Neural progenitor cell (in vitro differentiated cells): ENCODE measurements at regions not wholly inside any gene's neighbourhood (a gene's known extent, or its start where the extent isn't known, plus 50 kb on each side); places are given as distances from the start of the nearest gene placed in this dataset.

Source experiments
- DNase-seq: peaks from one replicate; pipeline ENCODE4 v3.0.0-alpha.2; 2016; ENCODE audit warnings: low spot score
- H2AFZ ChIP-seq: fragments of 200-600 bp; sonication (generic); replicated peaks from 2 replicates; pipeline ENCODE4 v1.6.1; 2016; ENCODE audit warnings: antibody characterized with exemption
- H3F3A ChIP-seq: fragments of 200-600 bp; sonication (generic); 2 replicates; pipeline ENCODE4 v1.6.1; 2016; ENCODE audit warnings: antibody characterized with exemption, low read depth
- H3K27ac ChIP-seq: fragments of 200-600 bp; sonication (generic); 2 replicates; pipeline ENCODE4 v1.5.1; 2016; ENCODE audit warnings: mild to moderate bottlenecking
- H3K27me3 ChIP-seq: fragments of 200-600 bp; sonication (generic); 2 replicates; pipeline ENCODE4 v1.6.1; 2016; ENCODE audit warnings: mild to moderate bottlenecking, moderate library complexity
- H3K36me3 ChIP-seq: fragments of 200-600 bp; sonication (generic); 2 replicates; pipeline ENCODE4 v1.5.1; 2016
- H3K4me1 ChIP-seq: fragments of 200-600 bp; sonication (generic); 2 replicates; pipeline ENCODE4 v1.6.1; 2016; ENCODE audit warnings: mixed run types
- H3K4me2 ChIP-seq: fragments of 200-600 bp; sonication (generic); 2 replicates; pipeline ENCODE4 v1.6.1; 2016
- H3K4me3 ChIP-seq: fragments of 200-600 bp; sonication (generic); 2 replicates; pipeline ENCODE4 v1.5.1; 2016
- H3K79me2 ChIP-seq: fragments of 200-600 bp; sonication (generic); 2 replicates; pipeline ENCODE4 v1.6.1; 2016; ENCODE audit warnings: low read depth
- H3K9ac ChIP-seq: fragments of 200-600 bp; sonication (generic); 2 replicates; pipeline ENCODE4 v1.6.1; 2016
- H3K9me3 ChIP-seq: fragments of 200-600 bp; sonication (generic); 2 replicates; pipeline ENCODE4 v1.5.1; 2016; ENCODE audit warnings: low read depth
- H4K20me1 ChIP-seq: fragments of 200-600 bp; sonication (generic); 2 replicates; pipeline ENCODE4 v1.6.1; 2016; ENCODE audit warnings: low read depth
- H3K27ac Mint-ChIP-seq: 3 replicates; pipeline ENCODE4 v1.8.0; 2021; ENCODE audit warnings: mixed read lengths
- H3K27me3 Mint-ChIP-seq: 2 replicates; pipeline ENCODE4 v1.8.0; 2022; ENCODE audit warnings: low read depth, mild to moderate bottlenecking, inconsistent platforms, moderate library complexity, mixed read lengths; ENCODE audit not compliant: insufficient read depth
- H3K36me3 Mint-ChIP-seq: 3 replicates; pipeline ENCODE4 v1.8.0; 2021; ENCODE audit warnings: mixed read lengths
- H3K4me1 Mint-ChIP-seq: 3 replicates; pipeline ENCODE4 v1.8.0; 2021; ENCODE audit warnings: mixed read lengths
- H3K4me3 Mint-ChIP-seq: 3 replicates; pipeline ENCODE4 v1.8.0; 2021; ENCODE audit warnings: mild to moderate bottlenecking, moderate library complexity, mixed read lengths
- H3K9me3 Mint-ChIP-seq: 3 replicates; pipeline ENCODE4 v1.8.0; 2020; ENCODE audit warnings: mixed read lengths
- CTCF ChIP-seq: fragments of 200-600 bp; sonication (generic); IDR thresholded peaks from 2 replicates; pipeline ENCODE4 v1.5.1; 2017; ENCODE audit warnings: antibody characterized with exemption, mild to moderate bottlenecking
- EZH2 ChIP-seq: fragments of 200-600 bp; sonication (generic); IDR thresholded peaks from 2 replicates; pipeline ENCODE4 v1.6.1; 2017; ENCODE audit warnings: antibody characterized with exemption, mild to moderate bottlenecking, moderate library complexity
- EZH2phosphoT487 ChIP-seq: fragments of 200-600 bp; sonication (generic); IDR thresholded peaks from 2 replicates; pipeline ENCODE4 v1.6.1; 2017; ENCODE audit warnings: antibody characterized with exemption

GRCh38 chr6:48754641-48755040, 643.6 kb upstream of the PTCHD4 start:
- Histone ChIP-seq H3K79me2 (no peaks in the 10 kb centered on the region), H3K4me1 (no peaks in the 10 kb centered on the region), H3F3A (no peaks in the 10 kb centered on the region), H3K9me3 (no peaks in the 10 kb centered on the region), H3K27ac (no peak overlapping the region), H3K9ac (no peak overlapping the region), H2AFZ (no peak overlapping the region), H3K4me3 (no peak overlapping the region), H3K36me3 (no peaks in the 10 kb centered on the region), H3K4me2 (no peak overlapping the region), H4K20me1 (no peaks in the 10 kb centered on the region), H3K27me3 (no peaks in the 10 kb centered on the region)
- Mint-ChIP-seq H3K36me3 (no peaks in the 10 kb centered on the region), H3K27me3 (no peaks in the 10 kb centered on the region), H3K27ac (no peak overlapping the region), H3K9me3 (no peaks in the 10 kb centered on the region), H3K4me1 (no peaks in the 10 kb centered on the region), H3K4me3 (no peak overlapping the region)
- TF ChIP-seq CTCF = no peak
- no peak for TF ChIP-seq EZH2phosphoT487
- no peak for TF ChIP-seq EZH2
- no peak for DNase-seq

- no peaks in the 10 kb centered on the region for H3K4me1 ChIP-seq
- H3K9ac ChIP-seq = no peak overlapping the region
- TF ChIP-seq EZH2 (no peak), EZH2phosphoT487 (no peak), CTCF (no peak)
- no peak overlapping the region for H3K4me3 Mint-ChIP-seq
- no peaks in the 10 kb centered on the region for H4K20me1 ChIP-seq
- no peak overlapping the region for H3K4me3 ChIP-seq
- no peak overlapping the region for H3K4me2 ChIP-seq
- H3K27ac Mint-ChIP-seq = no peak overlapping the region
- no peaks in the 10 kb centered on the region for H3K27me3 ChIP-seq
- H3F3A ChIP-seq = no peaks in the 10 kb centered on the region
- no peak overlapping the region for H2AFZ ChIP-seq
- no peaks in the 10 kb centered on the region for H3K9me3 Mint-ChIP-seq
- H3K27ac ChIP-seq = no peak overlapping the region
- no peaks in the 10 kb centered on the region for H3K4me1 Mint-ChIP-seq
- H3K79me2 ChIP-seq = no peaks in the 10 kb centered on the region
- no peak for DNase-seq
- no peaks in the 10 kb centered on the region for H3K9me3 ChIP-seq
- peaks cover 1% of the 10 kb centered on the region for H3K27me3 Mint-ChIP-seq
- no peaks in the 10 kb centered on the region for H3K36me3 Mint-ChIP-seq
- H3K36me3 ChIP-seq = no peaks in the 10 kb centered on the region
Measured at GRCh38 chr6:48750861-48751260, 639.9 kb upstream of the PTCHD4 start.

- H4K20me1 ChIP-seq = no peaks in the 10 kb centered on the region
- no peaks in the 10 kb centered on the region for H3K4me1 ChIP-seq
- H3K36me3 ChIP-seq = no peaks in the 10 kb centered on the region
- H3K27me3 ChIP-seq = no peaks in the 10 kb centered on the region
- no peaks in the 10 kb centered on the region for H3K9me3 ChIP-seq
- Mint-ChIP-seq H3K4me3 (no peak overlapping the region), H3K27me3 (peaks cover 2% of the 10 kb centered on the region), H3K27ac (no peak overlapping the region), H3K4me1 (no peaks in the 10 kb centered on the region), H3K36me3 (no peaks in the 10 kb centered on the region), H3K9me3 (no peaks in the 10 kb centered on the region)
- H3K27ac ChIP-seq = no peak overlapping the region
- H3K9ac ChIP-seq = no peak overlapping the region
- H3K4me3 ChIP-seq = no peak overlapping the region
- H2AFZ ChIP-seq = no peak overlapping the region
- TF ChIP-seq CTCF = no peak
- TF ChIP-seq EZH2 = no peak
- no peak for TF ChIP-seq EZH2phosphoT487
- no peaks in the 10 kb centered on the region for H3K79me2 ChIP-seq
- H3K4me2 ChIP-seq = no peak overlapping the region
- no peak for DNase-seq
- H3F3A ChIP-seq = no peaks in the 10 kb centered on the region
Measured at GRCh38 chr6:48747471-48747870, 636.5 kb upstream of the PTCHD4 start.

GRCh38 chr6:48747040-48747439, 636.0 kb upstream of the PTCHD4 start:
- Histone ChIP-seq H2AFZ (no peak overlapping the region), H3K4me2 (no peak overlapping the region), H3K4me1 (no peaks in the 10 kb centered on the region), H3K27ac (no peak overlapping the region), H3K9ac (no peak overlapping the region), H3K4me3 (no peak overlapping the region), H3K27me3 (no peaks in the 10 kb centered on the region), H3K79me2 (no peaks in the 10 kb centered on the region), H3K9me3 (no peaks in the 10 kb centered on the region), H3F3A (no peaks in the 10 kb centered on the region), H3K36me3 (no peaks in the 10 kb centered on the region), H4K20me1 (no peaks in the 10 kb centered on the region)
- Mint-ChIP-seq H3K4me1 (no peaks in the 10 kb centered on the region), H3K36me3 (no peaks in the 10 kb centered on the region), H3K27me3 (peaks cover 2% of the 10 kb centered on the region), H3K9me3 (no peaks in the 10 kb centered on the region), H3K4me3 (no peak overlapping the region), H3K27ac (no peak overlapping the region)
- TF ChIP-seq CTCF (no peak), EZH2phosphoT487 (no peak), EZH2 (no peak)
- DNase-seq = no peak
